Gastroesophageal sphincter (tissue), 3 donors: ENCODE measurements at regions not wholly inside any gene's neighbourhood (a gene's known extent, or its start where the extent isn't known, plus 50 kb on each side); places are given as distances from the start of the nearest gene placed in this dataset.

Source experiments
- POLR2A ChIP-seq, 2 donors: fragments of 450-650 bp; IDR thresholded peaks; one replicate each; pipeline ENCODE4 v1.6.1; 2017; ENCODE audit warnings: antibody characterized with exemption in 2 of 2, mild to moderate bottlenecking in 2 of 2, moderate library complexity in 1 of 2
- POLR2AphosphoS5 ChIP-seq: sonication (generic); formaldehyde crosslinking; IDR thresholded peaks from one replicate; pipeline ENCODE4 v1.6.1; 2017; ENCODE audit warnings: antibody characterized with exemption
- TF ChIP-seq, protein P1 (sequence below), 4 experiments: fragments of 200-600 bp in 2 of 4; fragments of 450-650 bp in 2 of 4; sonication (generic) in 1 of 4; IDR thresholded peaks; one replicate each; pipeline ENCODE4 v1.5.1; 2017 to 2019; ENCODE audit warnings: antibody characterized with exemption in 4 of 4, mild to moderate bottlenecking in 2 of 4, moderate library complexity in 2 of 4

DNA sequence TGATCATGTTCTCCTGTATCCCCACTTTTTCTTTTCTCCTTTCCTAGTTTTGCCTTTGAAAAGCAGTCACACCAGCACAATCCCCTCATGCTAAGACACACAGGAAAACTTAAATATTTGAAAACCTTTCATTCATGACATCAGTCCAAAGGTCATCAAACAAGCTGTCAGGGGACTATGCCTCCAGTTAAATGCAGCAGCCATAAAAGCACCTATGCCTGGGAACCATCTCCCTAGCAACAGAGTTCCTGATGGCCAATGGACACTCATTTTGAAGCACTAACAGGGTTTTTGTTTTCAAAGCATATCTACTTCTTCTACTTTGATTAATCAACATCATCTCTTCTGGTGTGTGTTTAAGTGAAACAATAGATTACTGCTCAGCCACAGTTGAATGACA, 286.4 kb upstream of the PARD3B start:
- no peak for TF ChIP-seq POLR2A (IDR thresholded peaks at IDR 0.05)
- TF ChIP-seq, protein P1, sequence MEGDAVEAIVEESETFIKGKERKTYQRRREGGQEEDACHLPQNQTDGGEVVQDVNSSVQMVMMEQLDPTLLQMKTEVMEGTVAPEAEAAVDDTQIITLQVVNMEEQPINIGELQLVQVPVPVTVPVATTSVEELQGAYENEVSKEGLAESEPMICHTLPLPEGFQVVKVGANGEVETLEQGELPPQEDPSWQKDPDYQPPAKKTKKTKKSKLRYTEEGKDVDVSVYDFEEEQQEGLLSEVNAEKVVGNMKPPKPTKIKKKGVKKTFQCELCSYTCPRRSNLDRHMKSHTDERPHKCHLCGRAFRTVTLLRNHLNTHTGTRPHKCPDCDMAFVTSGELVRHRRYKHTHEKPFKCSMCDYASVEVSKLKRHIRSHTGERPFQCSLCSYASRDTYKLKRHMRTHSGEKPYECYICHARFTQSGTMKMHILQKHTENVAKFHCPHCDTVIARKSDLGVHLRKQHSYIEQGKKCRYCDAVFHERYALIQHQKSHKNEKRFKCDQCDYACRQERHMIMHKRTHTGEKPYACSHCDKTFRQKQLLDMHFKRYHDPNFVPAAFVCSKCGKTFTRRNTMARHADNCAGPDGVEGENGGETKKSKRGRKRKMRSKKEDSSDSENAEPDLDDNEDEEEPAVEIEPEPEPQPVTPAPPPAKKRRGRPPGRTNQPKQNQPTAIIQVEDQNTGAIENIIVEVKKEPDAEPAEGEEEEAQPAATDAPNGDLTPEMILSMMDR (IDR thresholded peaks at IDR 0.05) = no peak
- TF ChIP-seq POLR2AphosphoS5 = no peak
